Panc1 (cell line): ENCODE measurements at regions not wholly inside any gene's neighbourhood (a gene's known extent, or its start where the extent isn't known, plus 50 kb on each side); places are given as distances from the start of the nearest gene placed in this dataset.

Source experiments
- CTCF ChIP-seq: fragments of 450-650 bp; IDR thresholded peaks from 2 replicates; pipeline ENCODE4 v1.5.1; 2017; ENCODE audit warnings: mild to moderate bottlenecking
- POLR2AphosphoS5 ChIP-seq: IDR thresholded peaks from 2 replicates; pipeline ENCODE4 v1.6.1; 2012; ENCODE audit warnings: mild to moderate bottlenecking, low read depth, low read length, moderate library complexity
- SIN3A ChIP-seq: IDR thresholded peaks from 2 replicates; pipeline ENCODE4 v1.6.1; 2012; ENCODE audit warnings: low read depth, mild to moderate bottlenecking, low read length, moderate library complexity, borderline replicate concordance; ENCODE audit not compliant: insufficient read depth
- TF ChIP-seq, protein P1 (sequence below), 2 experiments: IDR thresholded peaks; 2 replicates each; pipeline ENCODE4 v1.6.1; 2011 to 2012; ENCODE audit warnings: low read depth in 2 of 2, control low read depth in 1 of 2, low read length in 1 of 2, mild to moderate bottlenecking in 1 of 2, moderate library complexity in 1 of 2; ENCODE audit not compliant: insufficient read depth in 1 of 2

DNA sequence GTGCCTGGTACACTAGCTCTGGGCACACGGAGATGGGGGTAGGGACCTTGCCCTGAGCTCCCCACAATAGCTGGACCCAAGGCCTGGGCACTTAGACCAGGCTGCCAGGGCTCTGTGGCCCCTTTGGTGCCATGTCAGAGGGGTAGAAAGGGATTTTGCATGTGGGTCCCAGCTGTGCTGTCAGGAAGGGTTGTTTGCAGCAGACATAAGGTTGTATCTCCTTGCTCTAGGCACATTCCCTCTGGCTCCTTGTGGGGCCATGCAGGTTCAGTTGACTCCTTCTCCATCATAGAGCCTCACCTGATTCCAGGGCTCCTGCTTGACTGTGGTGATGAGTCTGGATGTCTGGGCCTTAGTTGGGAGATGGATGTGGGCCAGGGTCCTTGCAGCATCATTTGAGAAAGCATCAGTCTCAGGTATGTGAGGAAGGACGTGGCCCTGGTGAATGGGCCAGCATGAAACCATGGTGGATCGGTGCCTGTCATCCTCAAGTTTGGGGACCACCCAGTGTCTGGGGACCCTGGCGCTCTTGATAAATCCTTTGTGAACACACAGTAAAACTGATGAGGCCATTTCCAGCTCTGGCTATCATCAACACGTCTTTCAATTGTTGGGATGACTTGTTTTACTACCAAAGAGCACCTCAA is 461.9 kb upstream of the HS6ST1 start:
- TF ChIP-seq CTCF (no peak), POLR2AphosphoS5 (no peak), SIN3A (no peak)
- TF ChIP-seq, protein P1, sequence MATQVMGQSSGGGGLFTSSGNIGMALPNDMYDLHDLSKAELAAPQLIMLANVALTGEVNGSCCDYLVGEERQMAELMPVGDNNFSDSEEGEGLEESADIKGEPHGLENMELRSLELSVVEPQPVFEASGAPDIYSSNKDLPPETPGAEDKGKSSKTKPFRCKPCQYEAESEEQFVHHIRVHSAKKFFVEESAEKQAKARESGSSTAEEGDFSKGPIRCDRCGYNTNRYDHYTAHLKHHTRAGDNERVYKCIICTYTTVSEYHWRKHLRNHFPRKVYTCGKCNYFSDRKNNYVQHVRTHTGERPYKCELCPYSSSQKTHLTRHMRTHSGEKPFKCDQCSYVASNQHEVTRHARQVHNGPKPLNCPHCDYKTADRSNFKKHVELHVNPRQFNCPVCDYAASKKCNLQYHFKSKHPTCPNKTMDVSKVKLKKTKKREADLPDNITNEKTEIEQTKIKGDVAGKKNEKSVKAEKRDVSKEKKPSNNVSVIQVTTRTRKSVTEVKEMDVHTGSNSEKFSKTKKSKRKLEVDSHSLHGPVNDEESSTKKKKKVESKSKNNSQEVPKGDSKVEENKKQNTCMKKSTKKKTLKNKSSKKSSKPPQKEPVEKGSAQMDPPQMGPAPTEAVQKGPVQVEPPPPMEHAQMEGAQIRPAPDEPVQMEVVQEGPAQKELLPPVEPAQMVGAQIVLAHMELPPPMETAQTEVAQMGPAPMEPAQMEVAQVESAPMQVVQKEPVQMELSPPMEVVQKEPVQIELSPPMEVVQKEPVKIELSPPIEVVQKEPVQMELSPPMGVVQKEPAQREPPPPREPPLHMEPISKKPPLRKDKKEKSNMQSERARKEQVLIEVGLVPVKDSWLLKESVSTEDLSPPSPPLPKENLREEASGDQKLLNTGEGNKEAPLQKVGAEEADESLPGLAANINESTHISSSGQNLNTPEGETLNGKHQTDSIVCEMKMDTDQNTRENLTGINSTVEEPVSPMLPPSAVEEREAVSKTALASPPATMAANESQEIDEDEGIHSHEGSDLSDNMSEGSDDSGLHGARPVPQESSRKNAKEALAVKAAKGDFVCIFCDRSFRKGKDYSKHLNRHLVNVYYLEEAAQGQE (IDR thresholded peaks at IDR 0.05; ENCODE audit: insufficient read depth in 1 of 2, low read depth in 2 of 2, low read length in 1 of 2) = no peak
